K562 (cell line): ENCODE measurements at regions not wholly inside any gene's neighbourhood (a gene's known extent, or its start where the extent isn't known, plus 50 kb on each side); places are given as distances from the start of the nearest gene placed in this dataset.

Source experiments
- ADNP ChIP-seq: fragments of 200-800 bp; sonication (Bioruptor generic); IDR thresholded peaks from 2 replicates; pipeline ENCODE4 v1.6.1; 2016; ENCODE audit warnings: missing genetic modification characterization, missing compliant biosample characterization
- CEBPB ChIP-seq: fragments of 450-650 bp; IDR thresholded peaks from 2 replicates; pipeline ENCODE4 v1.6.1; 2016; ENCODE audit warnings: missing genetic modification characterization, missing compliant biosample characterization
- EP300 ChIP-seq: IDR thresholded peaks from 2 replicates; pipeline ENCODE4 v1.6.1; 2012; ENCODE audit warnings: low read length, improper control_type of control experiment
- POLR2A ChIP-seq: fragments of 450-650 bp; conservative IDR thresholded peaks from 2 replicates; pipeline ENCODE4 v1.6.1; 2016
- ZNF324 ChIP-seq: fragments of 250-450 bp; sonication (Bioruptor Pico); IDR thresholded peaks from 2 replicates; pipeline ENCODE4 v1.4.0; 2020; ENCODE audit warnings: mild to moderate bottlenecking
- TF ChIP-seq, protein P1 (sequence below), 3 experiments: IDR thresholded peaks in 2 of 3; conservative IDR thresholded peaks in 1 of 3; 2 replicates each; pipeline ENCODE4 v1.5.1; 2011 to 2012; ENCODE audit warnings: low read length in 3 of 3, mild to moderate bottlenecking in 3 of 3, control low read depth in 2 of 3, improper control_type of control experiment in 1 of 3, inconsistent platforms in 1 of 3, low read depth in 1 of 3, mixed read lengths in 1 of 3, moderate library complexity in 1 of 3; ENCODE audit not compliant: insufficient read depth in 2 of 3
- TF ChIP-seq, protein P2 (sequence below): sonication (generic); formaldehyde crosslinking; IDR thresholded peaks from 2 replicates; pipeline ENCODE4 v1.9.0; 2022; ENCODE audit warnings: mild to moderate bottlenecking, missing genetic modification reagents

DNA sequence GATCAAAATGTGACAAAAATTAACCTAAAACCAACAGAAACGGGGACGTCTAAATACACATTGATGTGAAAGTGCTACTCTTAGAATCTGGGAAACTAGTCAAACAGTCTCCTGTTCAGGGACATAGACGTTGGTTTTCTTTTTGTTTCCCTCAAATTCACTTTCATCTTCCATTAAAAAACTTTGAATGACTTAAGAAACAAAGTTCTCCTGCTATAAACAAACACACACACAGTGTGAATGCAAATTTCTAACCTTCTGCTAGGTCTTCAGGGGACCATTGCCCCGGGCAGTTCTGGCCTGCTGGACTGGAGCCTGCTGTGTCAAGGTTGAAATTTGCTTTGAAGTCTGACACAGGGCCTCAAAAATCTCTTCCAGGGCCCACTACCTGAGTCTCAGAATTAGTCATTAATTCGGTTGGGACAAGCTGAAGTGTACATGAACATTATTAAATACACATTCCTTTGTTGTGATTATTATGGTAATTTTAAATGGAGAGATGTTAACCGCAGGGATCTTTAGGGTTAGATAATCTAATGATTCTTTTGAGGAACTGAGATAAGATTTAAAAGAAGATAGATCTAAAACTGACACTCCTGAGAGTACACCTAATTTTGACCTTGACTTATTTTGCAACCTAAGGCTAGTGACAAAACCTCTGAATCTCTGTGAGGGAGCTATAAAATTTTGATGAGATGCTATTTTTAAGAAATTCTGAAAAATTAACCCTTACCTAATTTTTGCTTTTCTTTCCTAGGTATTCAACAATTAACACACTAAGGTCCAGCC lies 1260.4 kb downstream of the ROBO1 start:
- TF ChIP-seq, protein P1, sequence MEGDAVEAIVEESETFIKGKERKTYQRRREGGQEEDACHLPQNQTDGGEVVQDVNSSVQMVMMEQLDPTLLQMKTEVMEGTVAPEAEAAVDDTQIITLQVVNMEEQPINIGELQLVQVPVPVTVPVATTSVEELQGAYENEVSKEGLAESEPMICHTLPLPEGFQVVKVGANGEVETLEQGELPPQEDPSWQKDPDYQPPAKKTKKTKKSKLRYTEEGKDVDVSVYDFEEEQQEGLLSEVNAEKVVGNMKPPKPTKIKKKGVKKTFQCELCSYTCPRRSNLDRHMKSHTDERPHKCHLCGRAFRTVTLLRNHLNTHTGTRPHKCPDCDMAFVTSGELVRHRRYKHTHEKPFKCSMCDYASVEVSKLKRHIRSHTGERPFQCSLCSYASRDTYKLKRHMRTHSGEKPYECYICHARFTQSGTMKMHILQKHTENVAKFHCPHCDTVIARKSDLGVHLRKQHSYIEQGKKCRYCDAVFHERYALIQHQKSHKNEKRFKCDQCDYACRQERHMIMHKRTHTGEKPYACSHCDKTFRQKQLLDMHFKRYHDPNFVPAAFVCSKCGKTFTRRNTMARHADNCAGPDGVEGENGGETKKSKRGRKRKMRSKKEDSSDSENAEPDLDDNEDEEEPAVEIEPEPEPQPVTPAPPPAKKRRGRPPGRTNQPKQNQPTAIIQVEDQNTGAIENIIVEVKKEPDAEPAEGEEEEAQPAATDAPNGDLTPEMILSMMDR (IDR thresholded peaks at IDR 0.05 in 2 of 3, conservative IDR thresholded peaks at IDR 0.05 in 1 of 3; ENCODE audit: insufficient read depth in 2 of 3, low read depth in 1 of 3, low read length in 3 of 3): no peak
- TF ChIP-seq CEBPB (tag): no peak
- no peak for TF ChIP-seq ZNF324 (CRISPR knock-in tag)
- no peak for TF ChIP-seq EP300
- no peak for TF ChIP-seq ADNP (tag)
- no peak for TF ChIP-seq POLR2A
- TF ChIP-seq, protein P2, sequence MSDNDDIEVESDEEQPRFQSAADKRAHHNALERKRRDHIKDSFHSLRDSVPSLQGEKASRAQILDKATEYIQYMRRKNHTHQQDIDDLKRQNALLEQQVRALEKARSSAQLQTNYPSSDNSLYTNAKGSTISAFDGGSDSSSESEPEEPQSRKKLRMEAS (CRISPR knock-in tag): no peak
